ENCODE measurements at regions not wholly inside any gene's neighbourhood (a gene's known extent, or its start where the extent isn't known, plus 50 kb on each side); places are given as distances from the start of the nearest gene placed in this dataset.

GRCh38 chr10:31619531-31620061 is 300.6 kb downstream of the ZEB1 start:
- Mint-ChIP-seq H3K27me3 (peaks cover 2% of the 10 kb centered on the region), H3K4me3 (no peak overlapping the region), H3K27ac (no peak overlapping the region), H3K36me3 (ENCODE audit: low read depth) (no peaks in the 10 kb centered on the region), H3K9me3 (peaks cover 7% of the 10 kb centered on the region), H3K4me1 (no peaks in the 10 kb centered on the region)
- ChIA-PET CTCF (interaction anchor here (1.0 kb wide), 1 partner anchor 17 kb away, joined by 3 read pairs; no protein-coding TSS in a partner anchor), POLR2A (no interaction called here)
- DNase-seq: no peak

- no peaks in the 10 kb centered on the region for H3K27me3 Mint-ChIP-seq
- DNase-seq: no peak
- no peaks in the 10 kb centered on the region for H3K36me3 Mint-ChIP-seq (ENCODE audit: low read depth)
- no peak overlapping the region for H3K4me3 Mint-ChIP-seq
- no peaks in the 10 kb centered on the region for H3K9me3 Mint-ChIP-seq
- H3K27ac Mint-ChIP-seq: no peak overlapping the region
- ChIA-PET CTCF (interaction anchor here (0.6 kb wide), 1 partner anchor 26 kb away, joined by 3 read pairs; no protein-coding TSS in a partner anchor), POLR2A (no interaction called here)
- H3K4me1 Mint-ChIP-seq: no peaks in the 10 kb centered on the region
Observed at GRCh38 chr10:31618541-31619291, 299.7 kb downstream of the ZEB1 start.

DNA sequence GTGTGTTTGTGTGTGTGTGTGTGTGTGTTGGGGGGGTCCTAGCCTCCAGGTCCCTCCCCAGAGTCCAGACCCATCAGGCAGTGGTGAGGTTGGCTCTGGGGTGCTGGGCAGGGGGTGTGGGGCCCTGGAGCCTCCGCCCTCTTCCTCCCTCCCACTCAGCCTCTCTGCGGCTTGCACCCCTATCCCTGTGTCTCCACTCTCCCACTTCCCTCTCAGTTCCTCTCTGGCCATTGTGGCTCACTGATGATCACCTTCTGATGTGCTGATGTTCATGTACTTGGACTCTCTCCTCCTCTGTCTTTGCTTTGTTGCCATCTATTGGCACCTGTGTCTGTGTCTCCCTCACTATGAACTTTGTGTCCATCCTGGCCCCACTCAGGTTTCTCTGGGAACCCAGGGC is 298.7 kb downstream of the ZEB1 start:
- H3K4me3 Mint-ChIP-seq: no peak overlapping the region
- H3K36me3 Mint-ChIP-seq (ENCODE audit: low read depth): no peaks in the 10 kb centered on the region
- CTCF ChIA-PET: no interaction called here
- POLR2A ChIA-PET: no interaction called here
- no peak for DNase-seq
- H3K4me1 Mint-ChIP-seq: no peaks in the 10 kb centered on the region
- no peaks in the 10 kb centered on the region for H3K27me3 Mint-ChIP-seq
- H3K27ac Mint-ChIP-seq: no peak overlapping the region
- no peaks in the 10 kb centered on the region for H3K9me3 Mint-ChIP-seq

GRCh38 chr10:31617133-31617532 is 298.1 kb downstream of the ZEB1 start:
- CTCF ChIA-PET: no interaction called here

DNA sequence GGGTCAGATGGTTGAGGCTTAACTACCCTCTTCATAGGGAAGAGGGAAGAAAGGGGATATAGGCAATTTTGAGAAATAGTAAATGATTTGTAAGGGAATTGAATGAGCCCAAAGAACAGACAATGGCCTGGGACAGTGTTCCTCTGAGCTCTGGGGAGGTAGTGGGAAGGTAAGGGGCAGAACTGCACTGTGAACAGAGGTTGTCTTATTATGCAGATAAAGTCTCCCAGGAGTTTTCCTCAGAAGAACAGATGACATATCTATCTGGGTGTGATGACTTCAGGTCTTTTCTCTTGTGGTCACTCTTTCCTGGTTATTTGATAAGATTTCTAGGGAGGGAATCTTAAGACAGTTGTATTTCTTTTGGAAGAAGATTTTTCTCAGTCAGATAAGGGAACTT is 296.1 kb downstream of the ZEB1 start:
- Mint-ChIP-seq H3K27ac (no peak overlapping the region), H3K9me3 (peaks cover 1% of the 10 kb centered on the region), H3K4me3 (no peak overlapping the region), H3K36me3 (ENCODE audit: low read depth) (no peaks in the 10 kb centered on the region), H3K4me1 (no peaks in the 10 kb centered on the region), H3K27me3 (peaks cover 2% of the 10 kb centered on the region)
- ChIA-PET CTCF (interaction anchor here (0.5 kb wide), 1 partner anchor 928 kb away, joined by 3 read pairs; no protein-coding TSS in a partner anchor), POLR2A (no interaction called here)
- no peak for DNase-seq

More at GRCh38 chr10:31617133-31617532, 298.1 kb downstream of the ZEB1 start:
- Mint-ChIP-seq H3K36me3 (ENCODE audit: low read depth) (no peaks in the 10 kb centered on the region), H3K4me1 (no peaks in the 10 kb centered on the region), H3K27ac (no peak overlapping the region), H3K9me3 (no peaks in the 10 kb centered on the region), H3K27me3 (no peaks in the 10 kb centered on the region), H3K4me3 (no peak overlapping the region)
- POLR2A ChIA-PET: no interaction called here
- DNase-seq: no peak

DNA sequence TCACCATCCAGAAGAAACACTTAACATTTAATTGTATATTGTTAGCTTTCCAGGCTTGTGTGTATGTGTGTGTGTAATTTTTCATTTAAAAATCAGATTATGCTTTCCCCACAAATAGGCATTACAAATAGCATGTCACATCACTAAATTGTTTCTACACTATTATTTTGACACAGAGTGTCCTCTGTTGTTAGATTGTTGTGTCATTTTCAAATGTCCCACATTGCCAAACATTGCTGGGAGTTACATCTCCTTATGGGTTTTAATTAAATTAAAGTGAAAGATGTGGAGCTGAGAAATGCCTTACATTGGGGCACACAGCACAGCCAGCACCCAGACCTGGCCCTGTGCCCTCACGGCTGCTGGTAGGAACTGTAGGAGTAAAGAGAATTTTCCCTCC is 295.6 kb downstream of the ZEB1 start:
- DNase-seq: no peak
- POLR2A ChIA-PET: no interaction called here
- Mint-ChIP-seq H3K4me3 (no peak overlapping the region), H3K27me3 (peaks cover 6% of the 10 kb centered on the region), H3K27ac (no peak overlapping the region), H3K9me3 (peaks cover 1% of the 10 kb centered on the region), H3K36me3 (ENCODE audit: low read depth) (no peaks in the 10 kb centered on the region), H3K4me1 (no peaks in the 10 kb centered on the region)
- CTCF ChIA-PET: interaction anchor here (0.5 kb wide), 1 partner anchor 927 kb away, joined by 3 read pairs; no protein-coding TSS in a partner anchor

GRCh38 chr10:31612082-31612481 is 293.1 kb downstream of the ZEB1 start:
- ChIA-PET CTCF (no interaction called here), POLR2A (no interaction called here)
- H3K27ac Mint-ChIP-seq: no peak overlapping the region
- H3K4me1 Mint-ChIP-seq: no peaks in the 10 kb centered on the region
- H3K4me3 Mint-ChIP-seq: no peak overlapping the region
- no peak for DNase-seq
- H3K36me3 Mint-ChIP-seq (ENCODE audit: low read depth): no peaks in the 10 kb centered on the region
- peaks cover 1% of the 10 kb centered on the region for H3K9me3 Mint-ChIP-seq
- H3K27me3 Mint-ChIP-seq: peaks cover 7% of the 10 kb centered on the region

- Mint-ChIP-seq H3K4me1 (no peaks in the 10 kb centered on the region), H3K27ac (no peak overlapping the region), H3K27me3 (peaks cover 7% of the 10 kb centered on the region), H3K36me3 (ENCODE audit: low read depth) (no peaks in the 10 kb centered on the region), H3K9me3 (peaks cover 1% of the 10 kb centered on the region), H3K4me3 (no peak overlapping the region)
- CTCF ChIA-PET: no interaction called here
- POLR2A ChIA-PET: no interaction called here
- DNase-seq: no peak
Observed at GRCh38 chr10:31611161-31611560, 292.1 kb downstream of the ZEB1 start.

- no peak overlapping the region for H3K27ac Mint-ChIP-seq
- H3K9me3 Mint-ChIP-seq: peaks cover 1% of the 10 kb centered on the region
- peaks cover 10% of the 10 kb centered on the region for H3K4me1 Mint-ChIP-seq
- ChIA-PET POLR2A (interaction anchor here (0.6 kb wide), 1 partner anchor 13 kb away, joined by 4 read pairs; no protein-coding TSS in a partner anchor), CTCF (no interaction called here)
- DNase-seq: no peak
- H3K36me3 Mint-ChIP-seq (ENCODE audit: low read depth): no peaks in the 10 kb centered on the region
- peaks cover 7% of the 10 kb centered on the region for H3K27me3 Mint-ChIP-seq
- no peak overlapping the region for H3K4me3 Mint-ChIP-seq
Observed at GRCh38 chr10:31607481-31607880, 288.5 kb downstream of the ZEB1 start.

DNA sequence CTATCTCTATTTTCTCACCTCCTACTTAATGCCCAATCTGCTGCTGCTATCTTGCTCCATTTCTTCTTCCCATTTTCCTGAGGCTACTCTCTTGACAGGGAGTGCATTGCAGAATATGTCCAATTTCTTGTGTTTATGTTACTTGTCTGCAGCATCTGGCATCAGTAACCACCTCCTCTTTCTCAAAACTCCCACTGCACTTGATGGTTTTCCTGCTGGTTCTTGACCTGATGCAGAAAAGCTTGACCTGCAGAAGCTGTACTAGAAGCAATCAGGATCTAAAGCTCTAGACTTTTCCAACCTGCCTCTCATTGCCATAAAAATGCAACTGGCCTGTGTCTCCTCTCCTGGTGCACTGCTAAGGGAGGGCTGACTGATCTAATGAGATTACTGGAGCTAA is 287.8 kb downstream of the ZEB1 start:
- POLR2A ChIA-PET: no interaction called here

GRCh38 chr10:31605861-31606525 is 287.0 kb downstream of the ZEB1 start:
- DNase-seq: no peak
- Mint-ChIP-seq H3K36me3 (ENCODE audit: low read depth) (no peaks in the 10 kb centered on the region), H3K4me3 (no peak overlapping the region), H3K4me1 (peaks cover 10% of the 10 kb centered on the region), H3K27me3 (peaks cover 7% of the 10 kb centered on the region), H3K9me3 (peaks cover 1% of the 10 kb centered on the region), H3K27ac (no peak overlapping the region)
- CTCF ChIA-PET: interaction anchor here (0.6 kb wide), 1 partner anchor 966 kb away, joined by 5 read pairs; no protein-coding TSS in a partner anchor
- POLR2A ChIA-PET: no interaction called here

More for the DNA sequence above, 287.8 kb downstream of the ZEB1 start:
- no peak for DNase-seq
- H3K4me3 Mint-ChIP-seq: no peak overlapping the region
- H3K27me3 Mint-ChIP-seq: peaks cover 7% of the 10 kb centered on the region
- CTCF ChIA-PET: no interaction called here
- peaks cover 1% of the 10 kb centered on the region for H3K9me3 Mint-ChIP-seq
- peaks cover 10% of the 10 kb centered on the region for H3K4me1 Mint-ChIP-seq
- no peak overlapping the region for H3K27ac Mint-ChIP-seq
- no peaks in the 10 kb centered on the region for H3K36me3 Mint-ChIP-seq (ENCODE audit: low read depth)

DNA sequence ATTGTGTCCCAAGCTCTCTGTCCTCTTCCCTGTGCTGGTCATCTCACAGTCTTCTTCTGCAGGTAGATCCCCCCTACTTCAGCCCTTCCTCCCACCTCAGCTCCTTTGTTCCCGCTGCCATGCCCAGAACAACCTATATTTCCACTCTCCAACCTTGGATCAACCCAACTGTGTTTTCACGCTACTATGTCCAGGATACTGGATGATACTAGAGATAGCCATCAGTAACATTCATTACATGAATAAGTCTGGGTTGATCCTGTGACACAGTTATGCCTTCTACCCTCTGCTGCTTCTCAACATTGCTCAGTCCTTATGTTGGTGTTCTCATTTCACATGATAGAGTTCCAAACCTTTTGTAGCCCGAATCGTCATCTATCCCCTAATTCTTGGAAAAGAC is 286.4 kb downstream of the ZEB1 start:
- POLR2A ChIA-PET: no interaction called here
- no peak overlapping the region for H3K27ac Mint-ChIP-seq
- peaks cover 10% of the 10 kb centered on the region for H3K4me1 Mint-ChIP-seq
- no peak overlapping the region for H3K4me3 Mint-ChIP-seq
- CTCF ChIA-PET: no interaction called here
- no peaks in the 10 kb centered on the region for H3K36me3 Mint-ChIP-seq (ENCODE audit: low read depth)
- H3K9me3 Mint-ChIP-seq: no peaks in the 10 kb centered on the region
- peaks cover 5% of the 10 kb centered on the region for H3K27me3 Mint-ChIP-seq
- DNase-seq: no peak

DNA sequence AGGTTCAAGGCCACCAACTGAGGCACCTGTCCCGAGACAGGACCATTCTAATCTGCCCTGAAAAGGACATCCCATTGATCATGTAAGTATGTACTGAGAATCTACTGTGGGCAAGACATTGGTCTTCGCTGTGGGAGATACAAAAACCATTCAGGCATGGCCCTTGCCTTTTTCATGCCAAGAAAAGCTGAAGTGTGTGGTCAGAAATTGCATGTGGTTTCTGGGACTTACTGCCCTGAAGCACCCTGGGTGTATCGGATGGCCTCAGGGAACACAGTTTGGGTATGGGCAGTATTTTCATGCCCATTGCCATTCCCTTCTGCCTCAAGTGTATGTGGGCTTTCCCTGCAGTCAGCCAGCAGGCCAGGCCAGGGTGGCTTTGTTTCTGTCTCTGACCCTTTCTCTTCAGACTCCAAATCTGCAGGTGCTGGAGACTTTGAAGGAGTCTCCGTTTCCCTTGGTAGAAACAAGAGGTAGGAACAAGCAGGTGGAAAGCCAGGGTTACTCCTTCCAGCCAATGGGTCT is 285.7 kb downstream of the ZEB1 start:
- POLR2A ChIA-PET: no interaction called here
- Mint-ChIP-seq H3K4me1 (peaks cover 11% of the 10 kb centered on the region), H3K27ac (no peak overlapping the region), H3K36me3 (ENCODE audit: low read depth) (no peaks in the 10 kb centered on the region), H3K9me3 (no peaks in the 10 kb centered on the region), H3K4me3 (peak overlapping the region; percentile 77), H3K27me3 (peaks cover 2% of the 10 kb centered on the region)
- CTCF ChIA-PET: interaction anchor here (0.9 kb wide), 1 partner anchor 163 kb away, joined by 3 read pairs; no protein-coding TSS in a partner anchor
- no peak for DNase-seq
